Tibial nerve (tissue), 3 donors: ENCODE measurements at regions not wholly inside any gene's neighbourhood (a gene's known extent, or its start where the extent isn't known, plus 50 kb on each side); places are given as distances from the start of the nearest gene placed in this dataset.

Source experiments
- CTCF ChIP-seq, 5 experiments: fragments of 200-600 bp in 3 of 5; fragments of 450-650 bp in 2 of 5; sonication (generic) in 3 of 5; IDR thresholded peaks; one replicate each; pipeline ENCODE4 v1.5.1; 2016 to 2019; ENCODE audit warnings: antibody characterized with exemption in 5 of 5, mild to moderate bottlenecking in 3 of 5, moderate library complexity in 2 of 5
- POLR2A ChIP-seq, 2 donors: fragments of 450-650 bp; IDR thresholded peaks; one replicate each; pipeline ENCODE4 v1.6.1; 2017; ENCODE audit warnings: antibody characterized with exemption in 2 of 2, mild to moderate bottlenecking in 2 of 2, moderate library complexity in 2 of 2

GRCh38 chr6:170005665-170006064 is 254.2 kb downstream of the ERMARD start:
- no peak for TF ChIP-seq CTCF (IDR thresholded peaks at IDR 0.05)
- no peak for TF ChIP-seq POLR2A (IDR thresholded peaks at IDR 0.05)
